Nucleus accumbens (tissue), 56 donors: ENCODE measurements at regions not wholly inside any gene's neighbourhood (a gene's known extent, or its start where the extent isn't known, plus 50 kb on each side); places are given as distances from the start of the nearest gene placed in this dataset.

Experiments used
- DNase-seq, 56 donors: peaks; one replicate each; lab custom pipeline; 2025; lab: John Stamatoyannopoulos, UW

- DNase-seq = no peak
These were observed 395.3 kb upstream of the PITX2 start for GRCh38 chr4:111018216-111018615.

- no peak for DNase-seq
These were observed 397.6 kb upstream of the PITX2 start for GRCh38 chr4:111020476-111020875.

- DNase-seq = no peak
These were observed 398.1 kb upstream of the PITX2 start for GRCh38 chr4:111020961-111021360.

GRCh38 chr4:111022758-111023157 is 399.9 kb upstream of the PITX2 start:
- DNase-seq = no peak

GRCh38 chr4:111027526-111027925 is 404.6 kb upstream of the PITX2 start:
- DNase-seq = no peak

GRCh38 chr4:111028795-111029194 is 405.9 kb upstream of the PITX2 start:
- no peak for DNase-seq

GRCh38 chr4:111031001-111031579 is 408.2 kb upstream of the PITX2 start:
- DNase-seq = no peak

GRCh38 chr4:111031596-111031995 is 408.7 kb upstream of the PITX2 start:
- DNase-seq = no peak

- DNase-seq = no peak
These were observed 414.9 kb upstream of the PITX2 start for GRCh38 chr4:111037591-111038360.

- DNase-seq = no peak
These were observed 418.0 kb upstream of the PITX2 start for GRCh38 chr4:111040904-111041303.

- no peak for DNase-seq
These were observed 420.4 kb upstream of the PITX2 start for GRCh38 chr4:111043286-111043685.

GRCh38 chr4:111045992-111046391 is 423.1 kb upstream of the PITX2 start:
- no peak for DNase-seq

GRCh38 chr4:111046811-111047210 is 423.9 kb upstream of the PITX2 start:
- DNase-seq = no peak

GRCh38 chr4:111048316-111048715 is 425.4 kb upstream of the PITX2 start:
- no peak for DNase-seq

- DNase-seq = no peak
These were observed 441.6 kb upstream of the PITX2 start for GRCh38 chr4:111064342-111064993.

GRCh38 chr4:111066001-111066400 is 443.1 kb upstream of the PITX2 start:
- DNase-seq = no peak

GRCh38 chr4:111066447-111066846 is 443.6 kb upstream of the PITX2 start:
- DNase-seq = no peak

GRCh38 chr4:111066887-111067286 is 444.0 kb upstream of the PITX2 start:
- DNase-seq = no peak

- no peak for DNase-seq
These were observed 446.0 kb upstream of the PITX2 start for GRCh38 chr4:111068883-111069282.

- no peak for DNase-seq
These were observed 447.5 kb upstream of the PITX2 start for GRCh38 chr4:111070390-111070789.

GRCh38 chr4:111074523-111075114 is 451.7 kb upstream of the PITX2 start:
- no peak for DNase-seq
